ENCODE measurements at regions not wholly inside any gene's neighbourhood (a gene's known extent, or its start where the extent isn't known, plus 50 kb on each side); places are given as distances from the start of the nearest gene placed in this dataset.
A peak's percentile ranks its signal among the peaks of the same experiment; 100 is the strongest.

DNA sequence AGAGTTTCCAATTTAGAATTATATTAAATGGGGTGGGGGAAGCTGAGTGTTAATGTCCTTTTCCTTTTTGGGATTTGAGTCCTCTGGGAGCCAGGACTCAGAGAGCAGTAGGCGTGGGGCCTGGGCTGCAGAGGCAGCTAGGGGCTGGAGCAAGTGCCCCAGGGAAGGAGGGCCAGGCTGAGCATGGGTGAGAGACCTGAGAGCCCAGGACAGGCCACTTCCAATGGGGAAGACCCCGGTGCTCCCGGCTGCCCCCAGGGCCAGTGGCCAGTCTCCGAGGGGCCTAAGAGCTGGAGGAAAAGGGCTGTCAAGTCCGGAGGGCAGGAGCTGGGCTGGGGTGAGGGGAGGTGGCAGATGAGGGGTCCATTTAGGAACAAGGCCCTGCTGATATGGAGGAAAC lies 371.5 kb downstream of the ZNF536 start:
- DNase-seq (ENCODE audit: low read depth): no peak

DNA sequence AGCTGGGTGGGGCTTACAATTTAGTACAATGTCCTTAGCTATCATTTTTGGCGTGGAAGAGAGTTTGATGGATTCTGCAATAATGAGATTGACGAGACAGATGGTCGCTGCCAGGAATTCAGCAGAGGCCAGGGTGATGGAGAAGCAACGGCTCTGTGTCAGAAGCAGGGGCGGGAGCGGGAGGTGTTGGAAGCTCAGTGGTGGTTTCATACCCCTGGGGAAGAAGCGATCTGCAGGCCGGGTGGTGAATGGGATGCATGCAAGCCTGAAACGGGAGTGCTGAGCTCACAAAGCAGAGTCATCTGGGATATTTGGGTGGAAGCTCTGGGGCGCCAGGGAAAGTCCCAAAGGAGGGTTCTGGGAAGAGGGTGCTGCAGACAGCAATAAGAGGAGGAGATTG lies 370.8 kb downstream of the ZNF536 start:
- DNase-seq (ENCODE audit: low read depth): no peak

DNA sequence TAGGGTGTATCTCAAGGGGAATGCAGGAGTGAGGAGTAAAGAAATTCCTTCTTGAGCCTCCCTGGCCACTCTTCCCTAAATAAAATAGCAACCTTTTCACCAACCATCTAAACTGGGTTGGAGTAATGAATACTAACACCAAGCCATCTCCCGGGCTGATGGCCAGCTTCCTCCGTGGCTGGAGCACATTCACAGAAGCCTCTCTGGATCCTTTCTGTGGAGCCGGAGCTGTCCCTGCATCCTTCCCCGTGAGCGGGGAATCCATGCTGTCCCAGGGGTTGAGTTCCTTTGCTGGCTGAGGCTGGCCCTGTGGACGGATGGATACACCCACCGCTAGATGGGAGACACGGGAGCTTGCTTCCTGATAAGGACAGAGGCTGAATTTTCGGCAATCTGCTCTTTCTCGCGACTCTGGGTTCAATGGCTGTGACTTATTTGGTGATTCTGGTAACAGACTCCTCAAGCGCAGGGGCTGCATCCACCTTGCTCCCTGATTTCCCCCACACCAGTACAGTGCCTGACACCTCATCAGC lies 370.3 kb downstream of the ZNF536 start:
- no peak for DNase-seq (ENCODE audit: low read depth)

DNA sequence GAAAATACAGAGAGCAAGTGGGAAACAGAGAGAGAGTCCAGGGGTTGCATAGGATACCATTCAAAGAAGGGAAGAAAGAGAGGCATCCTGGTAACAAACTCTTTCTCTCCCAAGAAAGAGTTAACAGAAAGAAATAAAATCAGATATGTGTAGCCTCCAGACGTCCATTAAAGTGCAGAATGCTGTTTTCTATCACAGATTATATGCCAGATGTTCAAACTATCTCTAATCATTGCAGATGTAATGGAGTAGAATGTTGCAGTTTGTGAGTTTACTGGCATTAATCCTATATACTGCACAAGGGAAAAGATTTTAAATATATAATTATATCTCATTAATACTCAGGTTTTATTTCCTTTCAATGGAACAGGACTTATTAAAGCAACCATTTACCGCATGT lies 369.4 kb downstream of the ZNF536 start:
- no peak for DNase-seq (ENCODE audit: low read depth)

DNA sequence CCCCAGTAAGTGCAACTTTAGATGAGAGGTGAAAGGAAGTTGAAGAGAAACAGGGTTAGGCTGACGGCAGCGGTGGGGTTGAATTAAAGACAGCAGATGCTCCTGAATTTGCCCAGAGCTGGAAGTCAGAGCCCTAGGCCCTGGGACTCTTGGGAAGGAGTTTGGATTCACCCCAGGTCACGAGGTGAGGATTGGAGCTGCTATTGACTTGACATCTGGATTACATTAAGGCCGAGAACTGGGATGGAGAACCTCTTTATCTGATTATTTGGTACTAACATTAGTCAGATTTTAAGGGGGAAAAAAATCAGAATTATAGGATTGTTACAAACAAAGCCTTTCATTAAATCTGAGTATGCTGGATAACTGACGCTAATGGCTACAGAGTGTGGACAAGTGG lies 367.2 kb downstream of the ZNF536 start:
- DNase-seq (ENCODE audit: low read depth): no peak

DNA sequence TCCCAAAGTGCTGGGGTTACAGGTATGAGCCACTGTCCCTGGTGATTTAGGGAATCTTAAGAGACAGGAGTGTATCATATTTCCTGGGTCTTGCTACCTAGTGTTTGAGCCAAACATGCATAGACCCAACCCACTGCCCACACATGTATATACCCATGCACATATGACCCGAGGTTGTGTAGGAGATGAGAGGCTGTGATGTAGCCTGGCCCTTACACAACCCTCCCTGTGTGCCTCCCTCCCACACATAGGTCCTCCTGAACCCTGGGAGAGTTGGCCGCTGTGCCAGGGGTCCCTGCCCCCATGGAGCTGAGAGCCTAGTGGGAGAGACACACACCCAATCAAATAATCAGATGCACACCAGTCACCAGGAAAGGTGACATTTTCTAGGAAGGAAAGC lies 365.9 kb downstream of the ZNF536 start:
- no peak for DNase-seq (ENCODE audit: low read depth)

DNA sequence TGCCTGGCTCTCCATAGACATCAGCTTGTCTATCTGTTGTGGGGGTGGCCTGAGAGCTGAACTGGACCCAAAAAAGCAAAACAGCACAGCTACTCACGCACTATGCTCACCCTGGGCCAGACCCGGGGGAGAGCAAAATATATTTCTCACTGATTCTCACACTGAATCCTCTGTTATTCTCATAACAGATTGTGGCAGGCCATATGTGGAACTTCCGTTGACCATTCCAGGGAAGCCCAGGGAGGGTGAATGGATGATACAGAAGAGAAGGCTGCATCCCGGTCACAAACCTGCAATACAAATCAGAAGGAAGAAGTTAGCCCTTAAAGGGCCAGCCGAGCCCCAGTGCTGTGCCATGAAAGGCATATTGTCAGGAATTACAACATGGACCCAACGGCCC lies 362.5 kb downstream of the ZNF536 start:
- no peak for DNase-seq (ENCODE audit: low read depth)

DNA sequence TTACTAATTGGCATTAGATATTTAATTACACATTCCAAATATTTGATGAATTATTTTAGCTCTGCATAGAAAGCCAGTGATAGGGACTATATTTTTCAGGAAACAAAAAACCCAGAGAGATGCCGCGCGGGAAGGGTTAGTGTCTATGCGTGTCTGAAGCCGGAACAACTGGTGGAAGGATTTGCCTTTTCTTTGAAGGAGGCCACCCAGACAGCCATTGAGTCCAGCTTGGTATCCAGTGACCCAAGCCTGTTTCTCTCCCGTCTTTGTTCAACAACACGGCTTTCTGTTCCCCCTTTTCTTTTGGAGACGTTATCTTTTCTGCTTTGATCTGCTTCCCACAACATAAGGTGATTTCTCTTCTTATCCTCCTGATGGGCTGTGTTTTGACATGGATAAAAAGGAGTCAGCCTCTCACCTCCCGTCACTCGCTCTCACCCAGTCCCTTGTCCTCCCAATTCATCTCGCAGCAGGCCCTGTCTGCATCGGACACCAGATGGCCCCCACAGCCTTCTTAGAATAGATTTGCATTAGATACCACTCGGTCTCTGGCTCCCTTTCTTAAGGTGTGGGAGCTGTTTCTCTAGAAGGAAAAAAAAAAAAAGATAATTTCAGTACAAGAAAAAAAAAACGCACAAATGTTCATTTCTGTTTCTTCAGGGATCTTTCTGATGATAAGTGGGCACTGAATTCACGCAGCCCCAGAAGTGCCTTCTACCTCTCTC lies 361.8 kb downstream of the ZNF536 start:
- no peak for DNase-seq (ENCODE audit: low read depth)

DNA sequence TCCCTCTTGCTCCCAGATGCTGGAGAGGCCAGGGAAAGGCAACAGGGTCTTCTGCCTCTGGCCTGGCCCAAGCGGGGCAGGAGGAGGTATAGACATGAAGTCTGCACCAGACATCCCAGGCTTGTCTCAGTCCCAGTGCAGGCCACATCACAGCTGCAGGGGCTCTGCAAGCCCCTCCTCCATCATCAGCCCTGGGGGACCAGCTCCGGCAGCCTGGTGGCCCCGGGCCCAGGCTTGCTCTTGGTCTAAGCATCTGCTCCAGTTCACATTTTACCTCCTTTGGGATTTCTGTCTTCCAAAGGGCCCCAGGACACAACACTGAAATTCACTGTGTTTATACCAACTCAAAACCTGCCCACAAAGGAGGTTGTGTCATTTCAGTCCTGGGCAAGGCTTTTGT lies 359.4 kb downstream of the ZNF536 start:
- DNase-seq (ENCODE audit: low read depth): no peak

DNA sequence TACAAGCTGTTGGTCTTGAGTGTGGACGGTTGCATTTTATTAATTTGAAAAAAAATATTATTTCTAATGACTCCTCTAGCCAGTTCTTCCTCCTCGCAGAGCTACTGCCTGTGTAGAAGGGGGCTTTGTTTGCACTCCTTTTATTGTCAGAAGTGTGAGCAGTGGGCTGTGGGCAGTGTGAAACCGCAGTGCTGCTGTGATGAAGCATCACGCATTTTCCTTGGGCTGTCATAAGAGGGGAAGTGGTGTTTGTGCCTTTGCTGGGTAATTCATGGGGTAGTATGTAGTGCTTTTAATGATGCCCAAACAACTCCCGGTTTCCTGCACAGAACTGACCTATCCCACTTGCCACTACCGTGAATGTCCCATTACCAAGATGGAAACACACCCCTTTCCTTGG lies 357.3 kb downstream of the ZNF536 start:
- no peak for DNase-seq (ENCODE audit: low read depth)

DNA sequence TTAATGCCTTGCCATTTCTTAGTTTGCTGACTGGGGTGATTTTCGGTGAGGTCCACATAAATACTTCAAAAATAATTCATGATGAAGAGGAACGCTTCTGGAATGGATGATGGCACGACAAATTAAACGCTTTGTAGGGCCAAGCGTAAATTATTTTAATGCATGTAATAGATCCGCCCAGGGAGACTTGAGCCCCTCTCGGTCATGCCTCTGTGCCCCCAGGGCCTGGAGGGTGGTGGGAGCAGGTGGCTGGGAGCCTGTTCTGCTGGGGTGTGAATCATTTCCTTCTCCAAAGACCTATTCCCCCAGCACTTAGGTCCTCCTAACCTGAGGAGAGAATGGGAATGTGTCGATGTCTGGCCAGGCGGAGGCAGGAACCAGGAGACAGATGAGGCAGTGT lies 350.6 kb downstream of the ZNF536 start:
- no peak for DNase-seq (ENCODE audit: low read depth)

DNA sequence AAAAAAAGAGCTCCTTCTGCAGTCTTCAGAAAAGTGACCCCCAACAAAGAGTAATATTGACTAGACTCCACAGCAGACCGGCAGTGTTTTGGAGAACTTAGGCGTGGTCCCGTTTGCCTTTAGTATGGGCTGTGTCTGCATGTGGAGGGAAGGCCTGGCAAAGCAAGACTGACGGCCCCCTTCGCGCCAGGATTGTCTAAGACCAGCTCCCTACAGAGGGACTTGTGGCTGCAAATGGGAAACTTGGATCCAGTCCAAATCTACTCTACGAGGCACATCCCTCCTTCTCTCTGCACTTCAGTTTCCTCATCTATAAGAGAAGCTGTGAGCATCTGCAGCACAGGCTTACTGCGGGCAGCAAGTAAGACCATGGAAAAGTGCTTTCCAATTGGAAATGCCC lies 350.0 kb downstream of the ZNF536 start:
- DNase-seq (ENCODE audit: low read depth): no peak

DNA sequence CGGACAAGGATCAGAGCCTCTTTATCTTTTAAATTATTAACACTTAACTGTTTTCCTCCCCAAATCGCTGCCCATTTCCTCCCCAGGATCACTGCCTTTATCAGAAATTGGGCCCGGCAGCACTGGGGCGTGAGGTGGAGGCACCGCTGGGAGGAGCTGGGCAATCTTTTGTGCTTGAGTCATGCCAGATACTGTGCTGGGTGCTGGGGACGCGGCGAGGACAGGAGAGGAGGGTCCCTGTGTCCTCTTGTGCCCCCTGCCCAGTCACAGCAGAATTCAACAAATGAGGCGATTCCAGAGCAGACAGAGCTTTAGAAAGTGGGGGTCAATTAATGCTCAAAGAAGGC lies 347.8 kb downstream of the ZNF536 start:
- DNase-seq (ENCODE audit: low read depth): peak; percentile 55

DNA sequence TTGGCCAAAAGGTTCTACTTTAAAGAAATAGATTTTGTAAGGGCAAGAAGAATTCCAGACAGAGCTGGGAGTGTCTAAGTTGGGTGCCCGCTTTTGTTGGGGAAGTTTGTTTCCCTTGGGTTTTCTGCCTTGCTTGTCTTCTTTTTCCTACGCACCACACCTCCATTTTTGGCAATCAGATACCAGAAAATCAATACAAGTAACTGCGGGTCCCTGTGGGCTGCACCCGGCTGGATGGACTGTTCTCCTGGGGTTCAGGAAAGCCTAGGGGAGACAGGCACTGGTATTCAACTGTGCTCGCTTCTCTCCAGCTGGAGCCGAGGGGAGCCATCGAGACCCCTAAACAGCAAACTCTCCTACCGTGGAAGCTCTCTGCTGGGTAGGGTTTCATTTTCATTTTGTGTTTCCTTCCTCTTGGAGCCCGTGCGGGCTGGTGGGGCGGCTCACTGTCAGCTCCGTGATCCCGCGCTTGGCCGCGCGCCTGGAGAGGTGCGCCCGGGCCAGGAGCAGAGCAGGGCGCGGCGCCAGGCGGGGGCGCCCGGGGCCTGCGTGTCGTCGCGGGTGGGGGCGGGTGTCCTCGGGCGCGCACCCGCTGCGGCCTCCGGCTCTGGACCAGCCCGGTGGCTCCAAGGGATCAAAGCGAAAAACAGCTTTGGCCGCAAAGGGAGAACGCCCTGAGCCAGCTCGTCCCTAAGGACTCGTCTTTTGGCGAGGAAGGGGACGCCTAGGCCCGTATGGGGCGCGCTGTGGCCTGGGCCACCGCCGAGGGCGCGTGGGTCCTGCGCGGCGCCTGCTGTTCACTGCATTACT lies 347.2 kb downstream of the ZNF536 start:
- peak; percentile 76 for DNase-seq (ENCODE audit: low read depth)

DNA sequence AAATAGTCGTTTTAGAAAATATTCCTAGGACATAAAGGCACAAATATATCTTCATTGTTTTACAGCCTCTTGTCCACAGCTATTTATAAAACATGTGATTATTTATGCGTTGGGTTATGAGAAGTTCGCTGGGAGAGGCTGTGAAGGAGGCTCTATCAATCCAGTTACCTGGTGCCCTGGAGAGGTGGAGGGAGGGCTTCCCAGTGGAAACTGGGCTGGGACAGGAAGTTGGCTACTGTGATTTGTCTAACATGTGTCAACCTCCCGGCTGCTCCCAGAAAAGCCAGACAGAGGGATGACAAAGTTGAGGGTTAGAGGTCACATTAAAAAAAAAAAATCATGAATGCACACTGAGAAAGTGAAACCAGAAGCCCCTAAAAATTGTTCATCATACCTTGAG lies 346.5 kb downstream of the ZNF536 start:
- peak; percentile 68 for DNase-seq (ENCODE audit: low read depth)

DNA sequence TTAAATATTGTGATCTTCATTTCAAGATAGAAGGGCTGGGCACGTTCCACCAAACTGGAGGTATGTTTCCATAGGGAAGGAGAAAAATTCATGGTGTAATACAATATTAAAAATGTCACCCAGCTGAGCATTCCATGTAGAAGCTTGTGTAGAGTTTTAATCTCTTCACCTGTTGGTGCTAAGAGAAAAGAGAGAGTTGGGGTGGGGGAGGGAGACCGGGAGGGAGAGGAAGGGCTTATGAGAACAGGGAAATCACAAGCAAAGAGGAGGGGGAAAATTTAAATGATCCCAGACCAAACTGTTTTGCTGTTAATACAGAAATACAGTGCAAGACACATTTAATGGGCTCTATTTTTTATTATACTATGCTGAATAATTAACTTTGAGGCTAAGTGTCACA lies 345.8 kb downstream of the ZNF536 start:
- DNase-seq (ENCODE audit: low read depth): no peak

DNA sequence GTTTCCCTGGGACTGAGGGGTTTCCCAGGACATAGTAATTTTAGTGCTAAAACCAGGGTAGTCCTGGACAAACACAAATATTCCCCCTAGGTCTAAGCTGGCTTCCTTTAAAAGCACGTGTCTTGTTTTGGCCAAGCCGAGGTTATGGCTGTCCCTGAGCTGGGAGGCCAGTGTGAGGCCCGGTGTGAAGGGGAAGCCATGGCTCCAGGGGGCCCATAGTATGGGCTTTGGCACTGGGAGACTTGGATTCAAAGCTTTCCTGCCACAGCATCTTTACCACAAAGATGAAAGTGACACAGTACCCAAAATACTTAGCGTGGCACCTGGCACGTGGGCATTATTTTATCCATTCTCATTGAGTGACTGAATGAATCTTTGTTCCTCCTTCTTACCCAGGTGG lies 345.2 kb downstream of the ZNF536 start:
- no peak for DNase-seq (ENCODE audit: low read depth)

DNA sequence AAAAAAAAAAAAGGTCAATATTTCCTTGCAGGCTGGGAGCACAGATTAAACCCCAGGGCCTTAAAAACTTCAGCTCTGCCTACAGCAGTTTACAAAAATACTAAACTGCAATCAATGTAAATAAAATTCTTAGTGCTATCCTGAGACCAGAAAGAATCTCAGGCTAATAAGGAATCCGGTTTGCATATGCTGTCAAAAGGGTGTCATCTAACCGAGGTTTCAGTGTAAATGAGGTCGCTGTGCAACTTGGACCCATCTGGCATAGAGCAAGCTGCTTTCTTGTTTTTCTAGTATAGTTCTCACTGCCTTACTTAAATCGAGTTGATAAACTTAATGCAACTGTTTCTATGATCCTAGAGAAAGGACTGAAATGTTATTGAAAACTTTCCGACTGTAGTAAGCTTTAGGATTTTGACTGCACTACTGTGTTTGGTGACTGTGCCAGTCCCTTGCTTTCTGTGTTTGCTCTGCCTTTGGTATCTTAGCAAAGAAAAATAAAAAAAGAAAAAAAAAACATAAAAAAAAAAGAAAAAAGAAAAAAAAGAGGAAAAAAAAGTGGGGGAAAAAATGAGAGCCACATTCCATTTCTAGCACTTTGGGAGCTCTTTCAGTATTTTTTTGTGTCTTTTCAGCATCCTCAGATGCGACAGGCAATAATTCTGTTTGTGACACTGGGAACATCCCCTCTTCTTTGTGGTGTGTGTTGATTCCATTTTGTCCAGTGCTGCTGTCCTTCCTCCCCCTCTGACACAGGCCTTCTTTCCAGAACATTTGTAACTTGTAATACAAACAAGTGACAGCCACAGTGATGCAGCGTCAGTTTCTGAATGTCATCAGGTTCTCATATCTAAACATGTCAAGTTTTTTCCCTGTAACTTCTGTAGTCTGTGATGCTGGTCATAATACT lies 340.5 kb downstream of the ZNF536 start:
- DNase-seq (ENCODE audit: low read depth): no peak

DNA sequence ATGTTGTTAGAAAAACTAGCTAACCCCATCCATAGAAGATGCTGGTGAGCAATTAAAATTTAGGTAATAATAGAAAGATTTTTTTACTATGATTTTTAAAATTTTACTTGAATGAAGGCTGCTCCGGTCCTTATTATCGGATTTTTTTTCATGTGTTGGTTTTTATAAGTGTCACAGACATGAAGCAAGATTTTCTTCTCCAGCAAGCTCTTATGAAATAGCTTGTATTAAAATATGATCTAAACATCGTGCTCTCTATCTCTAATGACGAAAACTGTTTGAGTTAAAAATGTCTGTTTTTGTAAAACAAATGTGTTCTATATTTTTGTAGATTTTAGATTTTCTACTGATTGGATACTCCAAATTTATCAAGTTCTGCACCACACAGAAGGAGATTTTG lies 339.6 kb downstream of the ZNF536 start:
- DNase-seq (ENCODE audit: low read depth): no peak

DNA sequence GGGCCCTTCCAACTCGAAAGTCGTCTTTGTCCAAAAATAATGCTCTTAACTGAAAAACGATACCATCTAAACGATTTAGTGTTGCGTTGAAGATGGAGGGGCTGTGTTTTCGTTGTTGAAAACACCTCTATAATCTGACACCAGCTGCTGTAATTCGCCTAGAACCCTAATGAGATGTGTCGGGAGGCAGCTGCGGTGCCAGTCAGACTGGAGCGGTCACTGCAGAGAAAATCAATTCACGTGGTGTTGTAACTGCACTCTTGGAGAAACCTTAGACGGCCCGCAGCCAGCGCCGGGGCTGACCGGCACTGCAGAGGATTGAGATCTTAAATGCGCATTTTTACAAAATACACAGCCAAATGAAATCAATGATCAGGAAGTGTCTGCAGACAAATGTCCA lies 339.1 kb downstream of the ZNF536 start:
- peak; percentile 35 for DNase-seq (ENCODE audit: low read depth)

DNA sequence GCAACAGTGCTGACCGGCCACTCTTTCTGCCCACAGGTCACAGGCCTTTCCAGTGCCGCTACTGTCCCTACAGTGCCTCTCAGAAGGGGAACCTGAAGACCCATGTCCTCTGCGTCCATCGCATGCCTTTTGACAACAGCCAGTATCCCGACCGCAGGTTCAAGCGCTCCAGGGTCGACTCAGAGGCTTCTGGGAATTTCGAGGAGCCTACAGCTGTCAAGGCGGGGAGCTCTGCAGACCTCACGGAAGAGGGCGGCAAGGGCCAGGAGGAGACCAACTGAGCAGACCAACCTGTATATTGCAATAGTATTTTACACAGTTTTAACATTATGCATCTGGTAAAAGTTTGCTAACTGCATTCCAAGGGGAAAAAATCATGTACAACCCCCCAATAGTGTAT lies 338.5 kb downstream of the ZNF536 start:
- DNase-seq (ENCODE audit: low read depth): no peak

DNA sequence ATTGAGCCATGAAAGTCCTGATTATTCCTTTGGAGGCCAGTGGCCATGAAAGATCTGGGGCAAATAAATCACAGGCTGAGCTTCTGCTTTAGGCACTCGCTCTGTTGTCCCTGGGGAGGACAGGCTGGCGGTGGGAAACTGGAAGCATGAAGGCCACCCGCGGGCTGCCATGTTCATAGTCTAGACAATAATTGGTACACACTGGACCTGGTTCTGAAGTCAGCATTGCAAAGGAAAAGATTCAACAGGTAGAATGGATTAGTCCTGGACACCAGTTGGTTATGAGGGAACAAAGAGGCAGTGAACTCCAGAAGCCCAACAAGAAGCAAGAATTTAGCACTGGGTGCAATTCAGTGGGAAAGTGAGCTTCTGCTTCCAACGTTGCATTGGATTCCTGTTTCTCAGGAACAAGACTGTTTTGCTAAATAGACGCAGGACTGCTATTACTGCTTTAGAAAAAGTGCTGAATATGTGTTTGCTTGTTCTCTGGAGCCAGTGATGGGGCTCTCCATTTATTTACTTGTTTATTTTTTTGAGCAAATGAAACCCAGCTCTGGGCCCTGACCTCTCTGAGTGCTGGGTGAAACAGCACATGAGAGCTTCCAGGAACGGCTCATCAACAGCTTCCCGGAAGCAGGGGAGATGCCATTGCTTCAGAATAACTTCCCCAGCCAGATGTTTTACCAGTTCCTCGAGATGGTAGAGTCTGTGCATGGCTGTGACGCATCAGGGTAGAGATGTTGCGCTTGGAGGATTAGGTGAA lies 336.4 kb downstream of the ZNF536 start:
- DNase-seq (ENCODE audit: low read depth): no peak
